HEK293T (cell line): ENCODE measurements at regions not wholly inside any gene's neighbourhood (a gene's known extent, or its start where the extent isn't known, plus 50 kb on each side); places are given as distances from the start of the nearest gene placed in this dataset.

Source experiments
- ARNT ChIP-seq: fragments of 450-650 bp; IDR thresholded peaks from 2 replicates; pipeline ENCODE4 v1.6.1; 2017; ENCODE audit warnings: mild to moderate bottlenecking
- BHLHE40 ChIP-seq: fragments of 450-650 bp; IDR thresholded peaks from 2 replicates; pipeline ENCODE4 v1.6.1; 2016; ENCODE audit warnings: mild to moderate bottlenecking, moderate library complexity, borderline replicate concordance
- ELF4 ChIP-seq: fragments of 450-650 bp; IDR thresholded peaks from 2 replicates; pipeline ENCODE4 v1.6.1; 2017; ENCODE audit warnings: antibody characterized with exemption
- FOXA1 ChIP-seq: fragments of 450-650 bp; IDR thresholded peaks from 2 replicates; pipeline ENCODE4 v1.6.1; 2016; ENCODE audit warnings: mild to moderate bottlenecking
- FOXK2 ChIP-seq: fragments of 450-650 bp; IDR thresholded peaks from 2 replicates; pipeline ENCODE4 v1.6.1; 2016; ENCODE audit warnings: mild to moderate bottlenecking
- FOXM1 ChIP-seq: fragments of 450-650 bp; IDR thresholded peaks from 2 replicates; pipeline ENCODE4 v1.6.1; 2017; ENCODE audit warnings: mild to moderate bottlenecking, borderline replicate concordance
- HDGF ChIP-seq: fragments of 450-650 bp; IDR thresholded peaks from 2 replicates; pipeline ENCODE4 v1.6.1; 2017; ENCODE audit warnings: antibody characterized with exemption, borderline replicate concordance
- NFRKB ChIP-seq: fragments of 450-650 bp; IDR thresholded peaks from 2 replicates; pipeline ENCODE4 v1.6.1; 2016; ENCODE audit warnings: mild to moderate bottlenecking, moderate library complexity
- SP1 ChIP-seq: fragments of 450-650 bp; IDR thresholded peaks from 2 replicates; pipeline ENCODE4 v1.6.1; 2017
- SUZ12 ChIP-seq: fragments of 450-650 bp; IDR thresholded peaks from 2 replicates; pipeline ENCODE4 v1.6.1; 2016; ENCODE audit warnings: mild to moderate bottlenecking
- TARDBP ChIP-seq: fragments of 450-650 bp; IDR thresholded peaks from 2 replicates; pipeline ENCODE4 v1.6.1; 2016
- ZNF384 ChIP-seq: fragments of 450-650 bp; IDR thresholded peaks from 2 replicates; pipeline ENCODE4 v1.6.1; 2016

GRCh38 chr6:140178935-140179334 lies 804.5 kb upstream of the CITED2 start:
- no peak for TF ChIP-seq HDGF
- no peak for TF ChIP-seq ARNT
- TF ChIP-seq FOXA1 = no peak
- no peak for TF ChIP-seq ELF4
- TF ChIP-seq SUZ12 = no peak
- TF ChIP-seq SP1 = no peak
- TF ChIP-seq BHLHE40 = no peak
- TF ChIP-seq NFRKB = no peak
- TF ChIP-seq FOXM1 = no peak
- no peak for TF ChIP-seq ZNF384
- TF ChIP-seq FOXK2 = no peak
- TF ChIP-seq TARDBP = no peak
